Trophoblast cell (in vitro differentiated cells and primary cell): ENCODE measurements at regions not wholly inside any gene's neighbourhood (a gene's known extent, or its start where the extent isn't known, plus 50 kb on each side); places are given as distances from the start of the nearest gene placed in this dataset.

Source experiments
- DNase-seq, 2 donors: peaks; one replicate each; pipeline ENCODE4 v3.0.0-alpha.2; 2016
- H2AFZ ChIP-seq: 2 replicates; pipeline ENCODE4 v1.6.1; 2013; ENCODE audit warnings: low read length, moderate library complexity, mild to moderate bottlenecking; ENCODE audit not compliant: insufficient read depth, poor library complexity
- H2AK5ac ChIP-seq: 2 replicates; pipeline ENCODE4 v1.6.1; 2013; ENCODE audit warnings: mild to moderate bottlenecking, low read length
- H2BK120ac ChIP-seq: 2 replicates; pipeline ENCODE4 v1.6.1; 2013; ENCODE audit warnings: low read length, mild to moderate bottlenecking, moderate library complexity; ENCODE audit not compliant: insufficient read depth, poor library complexity
- H2BK12ac ChIP-seq: 2 replicates; pipeline ENCODE4 v1.6.1; 2013; ENCODE audit warnings: mild to moderate bottlenecking, low read length, moderate library complexity
- H2BK5ac ChIP-seq: 2 replicates; pipeline ENCODE4 v1.6.1; 2013; ENCODE audit warnings: low read length, low read depth, moderate library complexity, mild to moderate bottlenecking; ENCODE audit not compliant: poor library complexity
- H3K14ac ChIP-seq: 2 replicates; pipeline ENCODE4 v1.6.1; 2013; ENCODE audit warnings: mild to moderate bottlenecking, low read length
- H3K18ac ChIP-seq: 2 replicates; pipeline ENCODE4 v1.6.1; 2013; ENCODE audit warnings: mild to moderate bottlenecking, low read length
- H3K23ac ChIP-seq: 2 replicates; pipeline ENCODE4 v1.6.1; 2013; ENCODE audit warnings: low read length
- H3K27ac ChIP-seq: 2 replicates; pipeline ENCODE4 v1.5.1; 2013; ENCODE audit warnings: low read depth, mild to moderate bottlenecking, inconsistent platforms, low read length, moderate library complexity
- H3K27me3 ChIP-seq: 2 replicates; pipeline ENCODE4 v1.6.1; 2013; ENCODE audit warnings: inconsistent platforms, mild to moderate bottlenecking, low read length, moderate library complexity; ENCODE audit not compliant: insufficient read depth
- H3K36me3 ChIP-seq, 2 experiments: 1 replicate in 1 of 2; 2 replicates in 1 of 2; pipeline ENCODE4 v1.6.1; 2013; ENCODE audit warnings: low read length in 2 of 2, mild to moderate bottlenecking in 2 of 2, moderate library complexity in 1 of 2; ENCODE audit not compliant: insufficient read depth in 2 of 2, control insufficient read depth in 1 of 2
- H3K4ac ChIP-seq: 2 replicates; pipeline ENCODE4 v1.6.1; 2013; ENCODE audit warnings: low read depth, mild to moderate bottlenecking, low read length, moderate library complexity
- H3K4me1 ChIP-seq, 2 experiments: 1 replicate in 1 of 2; 2 replicates in 1 of 2; pipeline ENCODE4 v1.6.1; 2013; ENCODE audit warnings: low read length in 2 of 2, mild to moderate bottlenecking in 2 of 2, moderate library complexity in 1 of 2; ENCODE audit not compliant: insufficient read depth in 2 of 2, control insufficient read depth in 1 of 2
- H3K4me2 ChIP-seq: 2 replicates; pipeline ENCODE4 v1.6.1; 2013; ENCODE audit warnings: inconsistent platforms, mild to moderate bottlenecking, low read length, moderate library complexity
- H3K4me3 ChIP-seq: 2 replicates; pipeline ENCODE4 v1.5.1; 2013; ENCODE audit warnings: mild to moderate bottlenecking, low read depth, low read length, inconsistent platforms
- H3K79me1 ChIP-seq: one replicate; pipeline ENCODE4 v1.6.1; 2013; ENCODE audit warnings: low read length
- H3K79me2 ChIP-seq: 2 replicates; pipeline ENCODE4 v1.6.1; 2013; ENCODE audit warnings: low read length, mild to moderate bottlenecking; ENCODE audit not compliant: control insufficient read depth, insufficient read depth, poor library complexity
- H3K9ac ChIP-seq: 2 replicates; pipeline ENCODE4 v1.6.1; 2013; ENCODE audit warnings: mild to moderate bottlenecking, low read length
- H3K9me3 ChIP-seq: 2 replicates; pipeline ENCODE4 v1.6.1; 2013; ENCODE audit warnings: low read depth, mild to moderate bottlenecking, control low read depth, inconsistent platforms, low read length; ENCODE audit not compliant: insufficient read depth
- H4K12ac ChIP-seq: 2 replicates; pipeline ENCODE4 v1.6.1; 2013; ENCODE audit warnings: low read depth, mild to moderate bottlenecking, low read length, moderate library complexity
- H4K8ac ChIP-seq: 2 replicates; pipeline ENCODE4 v1.6.1; 2013; ENCODE audit warnings: low read depth, mild to moderate bottlenecking, low read length, moderate library complexity
- H4K91ac ChIP-seq: one replicate; pipeline ENCODE4 v1.6.1; 2013; ENCODE audit warnings: low read depth, mild to moderate bottlenecking, low read length, moderate library complexity
- WGBS: extraction: QIAGEN DNeasy Blood & Tissue Kit; methylation state at CpG from one replicate; pipeline ENCODE4 v1.1.7; 2013; ENCODE audit warnings: missing lambda C conversion rate; ENCODE audit not compliant: insufficient read length, insufficient coverage; ENCODE audit errors: extremely low coverage; 5-methylcytosine and 5-hydroxymethylcytosine counted together

GRCh38 chr7:42700406-42701327, 211.2 kb downstream of the C7orf25 start:
- H2BK12ac ChIP-seq, result no peak overlapping the region
- H3K9ac ChIP-seq, result no peak overlapping the region
- H3K27ac ChIP-seq, result no peak overlapping the region
- no peak overlapping the region for H3K4me2 ChIP-seq
- no peak overlapping the region for H2AFZ ChIP-seq
- DNase-seq, result no peak
- no peaks in the 10 kb centered on the region for H3K79me2 ChIP-seq
- H3K4me1 ChIP-seq, result no peaks in the 10 kb centered on the region
- no peaks in the 10 kb centered on the region for H3K36me3 ChIP-seq
- H3K4ac ChIP-seq, result no peak overlapping the region
- H3K14ac ChIP-seq, result no peak overlapping the region
- H2BK120ac ChIP-seq, result no peak overlapping the region
- H3K79me1 ChIP-seq, result no peaks in the 10 kb centered on the region
- no peak overlapping the region for H2AK5ac ChIP-seq
- H2BK5ac ChIP-seq, result no peak overlapping the region
- H3K23ac ChIP-seq, result no peak overlapping the region
- no CpG with 5 or more reads among the region's 6 CpGs for WGBS
- H4K12ac ChIP-seq, result no peak overlapping the region
- no peak overlapping the region for H3K4me3 ChIP-seq
- no peaks in the 10 kb centered on the region for H3K27me3 ChIP-seq
- no peak overlapping the region for H3K18ac ChIP-seq
- H3K9me3 ChIP-seq, result no peaks in the 10 kb centered on the region
- H4K91ac ChIP-seq, result no peak overlapping the region
- H4K8ac ChIP-seq, result no peak overlapping the region

- Histone ChIP-seq H3K14ac (no peak overlapping the region), H3K9ac (no peak overlapping the region), H3K27ac (no peak overlapping the region), H2BK5ac (no peak overlapping the region), H3K18ac (no peak overlapping the region), H3K23ac (no peak overlapping the region), H4K12ac (no peak overlapping the region), H2BK120ac (no peak overlapping the region), H3K9me3 (no peaks in the 10 kb centered on the region), H3K36me3 (no peaks in the 10 kb centered on the region), H2AFZ (no peak overlapping the region), H3K27me3 (no peaks in the 10 kb centered on the region), H3K4ac (no peak overlapping the region), H4K8ac (no peak overlapping the region), H2BK12ac (no peak overlapping the region), H3K79me1 (no peaks in the 10 kb centered on the region), H2AK5ac (no peak overlapping the region), H4K91ac (no peak overlapping the region), H3K4me1 (no peaks in the 10 kb centered on the region), H3K4me2 (no peak overlapping the region), H3K4me3 (no peak overlapping the region), H3K79me2 (no peaks in the 10 kb centered on the region)
- DNase-seq, result no peak
- no CpG with 5 or more reads among the region's 11 CpGs for WGBS
These were observed 212.3 kb downstream of the C7orf25 start for GRCh38 chr7:42699380-42700178.

DNA sequence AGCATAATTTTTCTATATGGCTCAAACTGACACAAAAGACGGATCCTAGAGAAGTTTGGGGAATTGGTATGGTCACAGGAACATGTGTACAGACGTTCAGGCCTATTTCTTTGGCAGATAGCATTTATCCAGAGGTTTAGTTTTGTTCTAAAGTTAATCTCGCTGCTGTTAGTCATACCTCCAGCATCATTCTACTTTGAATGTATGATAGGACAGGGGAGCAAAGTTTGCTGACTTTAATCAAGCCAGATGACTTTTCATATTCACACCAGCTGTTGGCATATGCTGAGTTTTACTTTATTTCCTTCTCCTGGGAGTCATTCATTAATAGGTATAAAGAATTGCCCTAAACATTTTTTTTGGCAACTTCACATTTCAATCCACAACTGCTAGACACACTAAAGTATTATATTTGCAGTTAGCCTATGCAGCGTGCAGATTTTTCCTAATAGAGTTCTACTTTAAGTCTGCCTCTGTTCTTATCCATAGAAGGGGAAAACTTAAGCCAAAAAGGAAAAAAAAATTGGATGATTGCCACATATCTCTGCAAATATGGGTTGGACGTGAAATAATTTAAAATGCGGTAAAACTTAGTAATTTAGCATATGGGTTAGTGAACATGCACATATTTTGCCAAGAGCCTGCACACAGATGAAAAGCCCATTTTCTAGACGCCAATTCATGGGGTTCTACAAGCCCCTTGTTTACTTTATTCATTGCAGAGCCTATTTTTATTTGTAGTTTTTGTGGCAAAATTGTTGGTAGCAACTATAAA, 213.1 kb downstream of the C7orf25 start:
- no CpG with 5 or more reads among the region's 7 CpGs for WGBS
- Histone ChIP-seq H4K91ac (no peak overlapping the region), H2BK120ac (no peak overlapping the region), H3K23ac (no peak overlapping the region), H3K4me1 (no peaks in the 10 kb centered on the region), H4K12ac (no peak overlapping the region), H3K36me3 (no peaks in the 10 kb centered on the region), H3K4me2 (no peak overlapping the region), H3K4ac (no peak overlapping the region), H3K18ac (no peak overlapping the region), H2BK5ac (no peak overlapping the region), H2AFZ (no peak overlapping the region), H2BK12ac (no peak overlapping the region), H3K9me3 (no peaks in the 10 kb centered on the region), H3K27ac (no peak overlapping the region), H3K14ac (no peak overlapping the region), H3K79me1 (no peaks in the 10 kb centered on the region), H4K8ac (no peak overlapping the region), H3K27me3 (no peaks in the 10 kb centered on the region), H3K4me3 (no peak overlapping the region), H2AK5ac (no peak overlapping the region), H3K9ac (no peak overlapping the region), H3K79me2 (no peaks in the 10 kb centered on the region)
- DNase-seq, result no peak

DNA sequence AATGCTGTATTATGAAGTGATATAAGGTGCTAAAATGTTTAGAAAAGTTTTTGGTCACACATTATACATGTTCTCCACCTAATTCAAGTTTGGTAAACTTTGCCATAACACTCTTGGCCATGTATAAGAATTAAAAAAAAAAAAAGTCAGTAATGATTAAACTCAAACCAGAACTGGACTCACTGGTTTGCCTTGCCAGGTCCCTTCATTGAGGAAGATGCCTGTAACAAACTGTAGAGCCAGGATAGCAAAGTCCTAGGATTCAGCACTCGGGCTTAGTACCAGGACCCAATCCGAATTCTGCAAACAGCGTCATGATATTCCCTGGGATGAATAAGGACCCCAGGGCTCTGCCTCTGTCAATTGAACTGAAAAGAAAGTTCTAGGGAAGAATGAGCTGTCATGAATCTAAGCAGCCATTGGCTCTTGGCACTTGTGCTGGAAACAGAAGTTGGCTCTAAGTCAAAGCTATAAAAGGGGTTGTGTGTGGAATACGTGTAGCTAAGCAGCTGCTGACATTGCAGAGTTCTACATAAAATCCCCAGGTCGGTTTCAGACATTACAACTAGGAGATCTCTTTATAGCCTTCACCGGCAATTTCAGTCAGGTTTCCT, 216.9 kb downstream of the C7orf25 start:
- H3K4me1 ChIP-seq, result no peaks in the 10 kb centered on the region
- no peak overlapping the region for H2BK5ac ChIP-seq
- H3K23ac ChIP-seq, result no peak overlapping the region
- no peaks in the 10 kb centered on the region for H3K27me3 ChIP-seq
- H3K36me3 ChIP-seq, result no peaks in the 10 kb centered on the region
- H3K14ac ChIP-seq, result no peak overlapping the region
- H2BK12ac ChIP-seq, result no peak overlapping the region
- no peaks in the 10 kb centered on the region for H3K79me1 ChIP-seq
- no peak overlapping the region for H4K8ac ChIP-seq
- H4K91ac ChIP-seq, result no peak overlapping the region
- H2AFZ ChIP-seq, result no peak overlapping the region
- no peaks in the 10 kb centered on the region for H3K9me3 ChIP-seq
- WGBS, result no CpG with 5 or more reads among the region's 6 CpGs
- no peak overlapping the region for H4K12ac ChIP-seq
- no peak overlapping the region for H2BK120ac ChIP-seq
- H3K4ac ChIP-seq, result no peak overlapping the region
- no peaks in the 10 kb centered on the region for H3K79me2 ChIP-seq
- H2AK5ac ChIP-seq, result no peak overlapping the region
- no peak overlapping the region for H3K27ac ChIP-seq
- no peak for DNase-seq
- H3K4me2 ChIP-seq, result no peak overlapping the region
- H3K4me3 ChIP-seq, result no peak overlapping the region
- no peak overlapping the region for H3K9ac ChIP-seq
- H3K18ac ChIP-seq, result no peak overlapping the region
